GM12874 (cell line): ENCODE measurements at regions not wholly inside any gene's neighbourhood (a gene's known extent, or its start where the extent isn't known, plus 50 kb on each side); places are given as distances from the start of the nearest gene placed in this dataset.

Source experiments
- CTCF ChIP-seq: IDR thresholded peaks from 2 replicates; pipeline ENCODE4 v1.5.1; 2011; ENCODE audit warnings: low read depth, mild to moderate bottlenecking, control low read depth, low read length, moderate library complexity; ENCODE audit not compliant: insufficient read depth

GRCh38 chr5:93101661-93102060, 479.4 kb downstream of the NR2F1-AS1 start:
- no peak for TF ChIP-seq CTCF

GRCh38 chr5:93100976-93101375, 480.0 kb downstream of the NR2F1-AS1 start:
- no peak for TF ChIP-seq CTCF

- no peak for TF ChIP-seq CTCF
These were observed 480.6 kb downstream of the NR2F1-AS1 start for GRCh38 chr5:93100428-93100827.

- TF ChIP-seq CTCF, result no peak
These were observed 481.1 kb downstream of the NR2F1-AS1 start for GRCh38 chr5:93099902-93100347.

- no peak for TF ChIP-seq CTCF
These were observed 484.5 kb downstream of the NR2F1-AS1 start for GRCh38 chr5:93096561-93096960.

GRCh38 chr5:93092349-93093105, 488.5 kb downstream of the NR2F1-AS1 start:
- TF ChIP-seq CTCF, result no peak

- no peak for TF ChIP-seq CTCF
These were observed 490.3 kb downstream of the NR2F1-AS1 start for GRCh38 chr5:93090698-93091097.
